B cell (primary cell): ENCODE measurements at regions not wholly inside any gene's neighbourhood (a gene's known extent, or its start where the extent isn't known, plus 50 kb on each side); places are given as distances from the start of the nearest gene placed in this dataset.

ENCODE experiments used
- ATAC-seq: fragments of 200-7000 bp; cut with Tn5 transposase; one replicate; pipeline ENCODE4 v1.10.0; 2021; ENCODE audit warnings: low read depth, mild to moderate bottlenecking, moderate number of reproducible peaks, moderate library complexity
- CTCF ChIA-PET: fragments of 350-600 bp; sonication (Branson Sonifier 250); formaldehyde crosslinking; loops from one replicate; lab custom pipeline; 2021; ENCODE audit warnings: antibody characterized with exemption, inconsistent platforms; lab: Charles Lee
- POLR2A ChIA-PET: fragments of 350-600 bp; sonication (Branson Sonifier 250); formaldehyde crosslinking; loops from one replicate; lab custom pipeline; 2021; ENCODE audit warnings: antibody characterized with exemption; lab: Charles Lee
- DNase-seq: peaks from one replicate; pipeline ENCODE4 v3.0.0; 2013
- H2AFZ ChIP-seq: 2 replicates; pipeline ENCODE4 v1.6.1; 2012; ENCODE audit warnings: mild to moderate bottlenecking, low read depth, low read length; ENCODE audit not compliant: insufficient read depth, poor library complexity, severe bottlenecking
- H3K27ac ChIP-seq, 2 donors: 1 replicate in 1 of 2; 2 replicates in 1 of 2; pipeline ENCODE4 v1.5.1; 2012 to 2013; ENCODE audit warnings: low read length in 2 of 2, mild to moderate bottlenecking in 2 of 2, moderate library complexity in 1 of 2
- H3K27me3 ChIP-seq, 4 experiments: fragments of 200-600 bp in 1 of 4; sonication (generic) in 1 of 4; replicated peaks in 1 of 4; 1 replicate in 2 of 4; 2 replicates in 2 of 4; pipeline versions ENCODE4 v1.6.1 to v1.7.0; 2013 to 2016; ENCODE audit warnings: low read length in 3 of 4, mild to moderate bottlenecking in 2 of 4, mixed read lengths in 1 of 4, moderate library complexity in 1 of 4; ENCODE audit not compliant: insufficient read depth in 4 of 4, control insufficient read depth in 3 of 4; ENCODE audit errors: control extremely low read depth in 1 of 4
- H3K36me3 ChIP-seq, 2 experiments: replicated peaks in 1 of 2; 1 replicate in 1 of 2; 2 replicates in 1 of 2; pipeline versions ENCODE4 v1.6.1 to v1.7.1; 2013; ENCODE audit warnings: low read length in 1 of 2; ENCODE audit not compliant: insufficient read depth in 2 of 2, control insufficient read depth in 1 of 2; ENCODE audit errors: control extremely low read depth in 1 of 2, extremely low read depth in 1 of 2
- H3K4me1 ChIP-seq, 2 donors: fragments of 200-600 bp in 1 of 2; sonication (generic) in 1 of 2; 1 replicate in 1 of 2; 2 replicates in 1 of 2; pipeline versions ENCODE4 v1.5.1 to v1.6.1; 2013 to 2017; ENCODE audit warnings: low read length in 2 of 2; ENCODE audit not compliant: control insufficient read depth in 2 of 2, insufficient read depth in 2 of 2
- H3K4me2 ChIP-seq: replicated peaks from 2 replicates; pipeline ENCODE3; 2012; ENCODE audit warnings: mild to moderate bottlenecking, low read depth, low read length; ENCODE audit not compliant: poor library complexity, severe bottlenecking
- H3K4me3 ChIP-seq, 5 experiments: fragments of 200-600 bp in 1 of 5; sonication (generic) in 1 of 5; 1 replicate in 3 of 5; 2 replicates in 2 of 5; pipeline versions ENCODE4 v1.5.1 to v1.7.0; 2011 to 2016; ENCODE audit warnings: low read length in 4 of 5, mild to moderate bottlenecking in 4 of 5, low read depth in 2 of 5, control low read depth in 1 of 5, moderate library complexity in 1 of 5; ENCODE audit not compliant: insufficient read depth in 1 of 5; ENCODE audit errors: control extremely low read depth in 1 of 5, extremely low read depth in 1 of 5
- H3K79me2 ChIP-seq: fragments of 200-600 bp; sonication (generic); one replicate; pipeline ENCODE4 v1.6.0; 2016; ENCODE audit warnings: low read length; ENCODE audit not compliant: control insufficient read depth, insufficient read depth
- H3K9ac ChIP-seq: fragments of 200-600 bp; sonication (generic); 2 replicates; pipeline ENCODE4 v1.6.1; 2017; ENCODE audit warnings: mild to moderate bottlenecking, low read length, moderate library complexity
- H3K9me3 ChIP-seq, 3 donors: one replicate each; pipeline versions ENCODE4 v1.6.1 to v1.7.1; 2013; ENCODE audit warnings: low read length in 2 of 3; ENCODE audit not compliant: control insufficient read depth in 2 of 3, insufficient read depth in 1 of 3; ENCODE audit errors: control extremely low read depth in 1 of 3
- H4K20me1 ChIP-seq: 2 replicates; pipeline ENCODE4 v1.6.0; 2012; ENCODE audit warnings: mild to moderate bottlenecking, low read length; ENCODE audit not compliant: insufficient read depth, control insufficient read depth, poor library complexity, severe bottlenecking
- H3K27ac Mint-ChIP-seq: one replicate; pipeline ENCODE4 v1.8.0; 2021; ENCODE audit warnings: mixed read lengths
- H3K27me3 Mint-ChIP-seq: one replicate; pipeline ENCODE4 v1.8.0; 2021; ENCODE audit warnings: mixed read lengths
- H3K4me1 Mint-ChIP-seq: one replicate; pipeline ENCODE4 v1.8.0; 2021; ENCODE audit warnings: mixed read lengths
- H3K4me3 Mint-ChIP-seq: one replicate; pipeline ENCODE4 v1.8.0; 2021; ENCODE audit warnings: mixed read lengths
- H3K9me3 Mint-ChIP-seq: one replicate; pipeline ENCODE4 v1.8.0; 2022; ENCODE audit warnings: mixed read lengths; ENCODE audit not compliant: insufficient read depth
- EZH2 ChIP-seq: IDR thresholded peaks from 2 replicates; pipeline ENCODE4 v1.6.1; 2012; ENCODE audit warnings: borderline replicate concordance, low read depth, mild to moderate bottlenecking, moderate library complexity, low read length; ENCODE audit not compliant: insufficient read depth, poor library complexity, severe bottlenecking
- WGBS: methylation state at CpG from one replicate; pipeline ENCODE4 v1.1.5; 2013; ENCODE audit warnings: missing lambda C conversion rate; ENCODE audit not compliant: insufficient coverage; 5-methylcytosine and 5-hydroxymethylcytosine counted together
- intact Hi-C: fragments of 100-400 bp; cut with micrococcal nuclease; formaldehyde crosslinking; loops from one replicate; pipeline ENCODE4 v1.10.0; 2022
- TF ChIP-seq, protein P1 (sequence below): fragments of 200-600 bp; IDR thresholded peaks from one replicate; pipeline ENCODE4 v1.8.0; 2022; ENCODE audit warnings: antibody characterized with exemption, mild to moderate bottlenecking

DNA sequence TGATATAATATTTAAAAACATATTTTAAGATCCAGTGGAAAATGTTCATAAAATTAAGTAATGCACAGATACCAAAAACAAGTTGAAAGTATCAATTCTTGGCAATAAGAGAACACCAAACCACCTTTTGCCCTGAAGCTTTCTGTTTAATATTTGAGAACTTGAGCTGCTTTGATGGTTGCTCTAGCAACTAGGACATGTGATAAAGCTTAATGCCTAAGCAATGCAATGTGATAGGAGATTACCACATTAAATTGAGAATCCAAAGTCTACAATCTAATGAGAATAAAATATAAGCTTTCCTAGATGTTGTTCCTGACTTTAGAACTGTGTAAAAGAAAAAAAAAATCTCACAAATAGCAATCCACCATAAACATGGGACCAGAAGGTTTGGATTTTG, 1367.5 kb upstream of the PCDH9 start:
- Histone ChIP-seq H3K4me1 (no peaks in the 10 kb centered on the region), H3K4me3 (no peak overlapping the region), H3K79me2 (no peaks in the 10 kb centered on the region), H2AFZ (no peak overlapping the region), H3K9ac (no peak overlapping the region), H3K9me3 (no peaks in the 10 kb centered on the region), H3K36me3 (no peaks in the 10 kb centered on the region), H3K27ac (no peak overlapping the region), H3K27me3 (no peaks in the 10 kb centered on the region), H3K4me2 (no peak overlapping the region), H4K20me1 (no peaks in the 10 kb centered on the region)
- H3K27me3 Mint-ChIP-seq, result no peaks in the 10 kb centered on the region
- no peak for DNase-seq
- ChIA-PET CTCF (interaction anchor here (0.7 kb wide), 1 partner anchor 10 kb away, joined by 3 read pairs; no protein-coding TSS in a partner anchor), POLR2A (no interaction called here)
- ATAC-seq, result no peak
- H3K27ac Mint-ChIP-seq, result no peak overlapping the region
- TF ChIP-seq EZH2, result no peak
- TF ChIP-seq, protein P1, sequence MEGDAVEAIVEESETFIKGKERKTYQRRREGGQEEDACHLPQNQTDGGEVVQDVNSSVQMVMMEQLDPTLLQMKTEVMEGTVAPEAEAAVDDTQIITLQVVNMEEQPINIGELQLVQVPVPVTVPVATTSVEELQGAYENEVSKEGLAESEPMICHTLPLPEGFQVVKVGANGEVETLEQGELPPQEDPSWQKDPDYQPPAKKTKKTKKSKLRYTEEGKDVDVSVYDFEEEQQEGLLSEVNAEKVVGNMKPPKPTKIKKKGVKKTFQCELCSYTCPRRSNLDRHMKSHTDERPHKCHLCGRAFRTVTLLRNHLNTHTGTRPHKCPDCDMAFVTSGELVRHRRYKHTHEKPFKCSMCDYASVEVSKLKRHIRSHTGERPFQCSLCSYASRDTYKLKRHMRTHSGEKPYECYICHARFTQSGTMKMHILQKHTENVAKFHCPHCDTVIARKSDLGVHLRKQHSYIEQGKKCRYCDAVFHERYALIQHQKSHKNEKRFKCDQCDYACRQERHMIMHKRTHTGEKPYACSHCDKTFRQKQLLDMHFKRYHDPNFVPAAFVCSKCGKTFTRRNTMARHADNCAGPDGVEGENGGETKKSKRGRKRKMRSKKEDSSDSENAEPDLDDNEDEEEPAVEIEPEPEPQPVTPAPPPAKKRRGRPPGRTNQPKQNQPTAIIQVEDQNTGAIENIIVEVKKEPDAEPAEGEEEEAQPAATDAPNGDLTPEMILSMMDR, result no peak
- intact Hi-C loops, result no loop called here
- H3K4me1 Mint-ChIP-seq, result peaks cover 4% of the 10 kb centered on the region
- H3K4me3 Mint-ChIP-seq, result no peak overlapping the region
- H3K9me3 Mint-ChIP-seq, result peaks cover 3% of the 10 kb centered on the region

DNA sequence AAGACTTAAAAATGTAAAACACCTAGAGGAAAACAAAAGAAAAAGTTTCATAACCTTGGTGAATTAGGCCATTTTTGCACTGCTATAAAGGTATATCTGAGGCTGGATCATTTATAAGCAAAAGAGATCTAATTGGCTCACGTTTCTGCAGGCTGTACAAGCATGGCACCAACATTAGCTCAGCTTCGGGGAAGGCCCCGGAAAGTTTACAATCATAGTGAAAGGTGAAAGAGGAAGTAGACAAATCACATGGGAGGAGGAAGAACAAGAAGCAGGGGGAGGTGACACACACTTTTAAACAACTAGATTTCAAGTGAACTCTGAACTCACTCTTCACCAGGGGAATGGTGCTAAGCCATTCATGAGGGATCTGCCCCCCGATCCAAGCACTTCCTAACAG, 1358.5 kb upstream of the PCDH9 start:
- WGBS, result 41% methylated on average over 4 of the region's 4 CpGs

More for the DNA sequence above, 1358.5 kb upstream of the PCDH9 start:
- DNase-seq, result peak; percentile 68
- ATAC-seq, result peak; percentile 86
- H4K20me1 ChIP-seq, result no peaks in the 10 kb centered on the region
- H3K79me2 ChIP-seq, result no peaks in the 10 kb centered on the region
- H3K9ac ChIP-seq, result no peak overlapping the region
- no peak overlapping the region for H3K27ac ChIP-seq
- Mint-ChIP-seq H3K4me1 (peaks cover 12% of the 10 kb centered on the region), H3K9me3 (no peaks in the 10 kb centered on the region), H3K27ac (peak overlapping the region; percentile 23), H3K4me3 (peak overlapping the region; percentile 63), H3K27me3 (no peaks in the 10 kb centered on the region)
- POLR2A ChIA-PET, result no interaction called here
- CTCF ChIA-PET, result no interaction called here
- H2AFZ ChIP-seq, result no peak overlapping the region
- no peaks in the 10 kb centered on the region for H3K9me3 ChIP-seq
- TF ChIP-seq, protein P1, result no peak
- TF ChIP-seq EZH2, result no peak
- peak overlapping the region in 2 of 5 experiments; percentile 6 to 10 for H3K4me3 ChIP-seq
- H3K36me3 ChIP-seq, result no peaks in the 10 kb centered on the region
- H3K27me3 ChIP-seq, result no peaks in the 10 kb centered on the region
- peak overlapping the region; percentile 19 for H3K4me2 ChIP-seq
- intact Hi-C loops, result no loop called here
- H3K4me1 ChIP-seq, result peaks cover 0 to 8% of the 10 kb centered on the region in 2 donors
